Left lobe of liver (tissue), 2 donors: ENCODE measurements at regions not wholly inside any gene's neighbourhood (a gene's known extent, or its start where the extent isn't known, plus 50 kb on each side); places are given as distances from the start of the nearest gene placed in this dataset.
"Not testable (repeated sequence)": the region's sequence is repeated elsewhere in the genome, so short reads cannot be mapped to it uniquely, and the experiment has no call there.

Source experiments
- ATAC-seq: fragments of 200-7000 bp; cut with Tn5 transposase; one replicate; pipeline ENCODE4 v1.9.1; 2020; ENCODE audit warnings: mild to moderate bottlenecking, moderate library complexity
- DNase-seq: peaks from one replicate; pipeline ENCODE4 v3.0.0-alpha.2; 2020; ENCODE audit warnings: low spot score
- donor health status: DM: no; HTN: no; CAD: no; lungs with moderate emphysema.
- donor health status: DM: no; HTN: yes; CAD: no.

GRCh38 chr15:55126111-55126510 lies 70.6 kb downstream of the RSL24D1 start:
- DNase-seq (no peak), ATAC-seq (no peak)

DNA sequence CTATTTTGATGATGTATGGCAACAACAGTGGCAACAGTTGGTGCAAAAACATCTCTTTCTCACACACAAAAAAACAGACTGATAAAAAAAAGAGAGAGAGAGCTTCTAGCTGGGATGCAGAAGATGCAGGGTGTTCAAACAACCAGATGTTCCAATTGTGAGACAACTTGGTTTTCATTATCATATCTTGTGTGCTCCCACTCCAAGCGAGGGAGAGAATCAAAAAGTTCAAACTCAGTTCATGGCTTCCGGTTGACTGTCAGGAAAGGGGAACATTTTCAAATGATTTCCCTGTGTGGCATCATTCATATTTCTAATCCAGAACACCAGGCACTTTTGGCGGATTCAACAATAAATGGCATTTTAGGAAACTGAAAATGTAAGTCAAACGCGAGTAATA lies 72.1 kb downstream of the RSL24D1 start:
- no peak for ATAC-seq
- DNase-seq, result no peak

DNA sequence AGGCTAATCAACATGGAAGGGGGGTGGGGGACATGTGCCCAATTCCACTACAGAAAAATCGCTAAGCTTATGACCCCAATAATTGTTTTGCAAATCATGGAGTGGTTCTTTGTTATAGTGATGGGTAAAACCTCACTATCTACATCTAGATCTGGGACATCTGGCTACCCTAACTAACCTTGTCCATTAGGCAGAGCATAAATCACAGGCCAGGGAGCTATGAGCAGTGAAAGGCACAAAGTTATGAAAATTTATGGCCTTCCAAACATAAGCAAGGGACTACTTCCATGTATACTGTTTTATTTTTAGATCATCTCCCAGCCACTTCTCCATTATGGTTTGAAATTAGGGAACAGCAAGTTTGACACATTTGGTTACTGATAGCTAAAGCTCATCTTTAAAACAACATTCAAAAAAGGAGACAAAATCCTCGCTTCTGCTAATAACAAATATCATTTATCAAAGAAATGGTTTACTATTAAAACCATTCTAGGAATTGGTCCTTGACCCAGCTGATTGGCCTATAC lies 78.3 kb downstream of the RSL24D1 start:
- no peak for ATAC-seq
- DNase-seq, result no peak

DNA sequence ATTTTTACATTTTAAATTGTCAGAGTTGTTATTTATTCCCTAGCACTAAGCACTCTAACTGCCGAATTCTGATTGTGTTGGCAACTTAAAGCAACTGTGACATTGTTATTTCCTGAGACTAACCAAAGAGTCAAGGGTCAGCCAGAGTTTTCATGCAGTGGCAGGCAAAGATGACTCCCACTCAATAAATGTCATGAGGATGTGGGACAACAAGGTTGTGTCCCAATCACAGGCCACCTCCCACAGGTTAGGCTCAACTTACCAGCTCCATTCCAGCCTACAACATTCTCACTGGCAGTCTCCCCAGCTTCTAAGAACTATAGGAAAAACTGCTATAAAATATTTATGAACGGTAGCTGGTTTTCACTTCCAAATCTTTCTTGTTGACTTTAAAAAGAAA lies 80.1 kb downstream of the RSL24D1 start:
- no peak for DNase-seq
- ATAC-seq, result no peak

- DNase-seq (no peak), ATAC-seq (no peak)
Measured at GRCh38 chr15:55113736-55114135, 83.0 kb downstream of the RSL24D1 start.

- no peak for DNase-seq
Measured at GRCh38 chr15:55112706-55113105, 84.0 kb downstream of the RSL24D1 start.

DNA sequence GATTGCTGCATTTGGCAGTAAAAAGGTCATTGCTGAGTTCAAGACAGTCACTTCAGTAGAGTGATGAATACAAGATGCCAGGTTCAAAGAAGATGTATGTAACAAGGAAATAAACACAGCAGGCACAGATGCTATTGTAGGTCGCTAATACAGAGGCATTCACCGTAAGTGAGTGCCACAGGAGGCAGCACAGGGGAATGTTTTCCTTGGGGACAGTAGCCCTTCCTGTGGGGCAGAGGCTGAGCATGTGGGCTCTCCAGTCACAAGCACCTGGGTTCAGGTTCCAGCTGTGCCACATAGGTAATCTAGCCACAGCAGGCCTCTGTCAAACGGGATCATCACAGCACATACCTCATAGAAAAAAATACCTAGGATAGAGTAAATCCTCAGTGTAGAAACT lies 86.3 kb downstream of the RSL24D1 start:
- DNase-seq, result no peak
- no peak for ATAC-seq

More at GRCh38 chr15:55112706-55113105, 84.0 kb downstream of the RSL24D1 start:
- no peak for ATAC-seq

GRCh38 chr15:55108858-55109518 lies 87.8 kb downstream of the RSL24D1 start:
- DNase-seq (peak; percentile 50), ATAC-seq (peak; percentile 83)

- DNase-seq, result no peak
- no peak for ATAC-seq
Measured at GRCh38 chr15:55108448-55108847, 88.3 kb downstream of the RSL24D1 start.

DNA sequence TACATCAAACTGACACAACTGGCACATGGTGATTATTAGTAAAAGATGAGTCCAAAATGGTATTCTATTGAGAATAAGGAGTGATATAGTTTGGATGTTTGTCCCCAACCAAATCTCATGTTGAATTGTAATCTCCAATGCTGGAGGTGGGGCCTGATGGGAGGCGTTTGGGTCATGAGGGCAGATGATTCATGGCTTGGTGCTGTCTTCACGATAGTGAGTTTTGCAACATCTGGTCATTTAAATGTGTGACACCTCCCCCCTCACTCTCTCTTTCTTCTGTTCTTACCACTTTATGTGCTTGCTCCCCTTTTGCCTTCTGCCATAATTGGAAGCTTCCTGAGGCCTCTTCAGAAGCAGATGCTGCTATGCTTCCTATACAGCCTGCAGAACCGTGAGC lies 90.6 kb downstream of the RSL24D1 start:
- no peak for ATAC-seq
- no peak for DNase-seq

DNA sequence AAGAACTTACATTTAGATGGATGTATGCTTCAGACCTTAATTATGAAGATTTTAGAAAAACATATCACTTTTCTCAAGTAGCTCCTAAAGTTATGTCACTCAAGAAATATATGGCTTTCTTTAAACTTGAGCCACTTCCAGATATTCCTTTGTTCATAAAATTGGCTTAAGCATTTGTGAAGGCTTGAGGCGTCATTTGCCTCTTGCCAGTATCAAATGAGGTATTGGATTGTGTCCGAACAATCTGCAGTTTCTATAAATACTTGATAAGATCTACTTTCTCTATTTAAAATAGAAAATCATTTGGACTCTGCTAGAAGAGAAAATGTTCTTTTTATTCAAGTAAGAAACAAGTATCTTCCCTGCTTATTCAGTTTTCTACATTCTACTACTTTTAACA lies 102.6 kb downstream of the RSL24D1 start:
- ATAC-seq (no peak), DNase-seq (no peak)

- ATAC-seq, result no peak
Measured at GRCh38 chr15:55088207-55088606, 108.5 kb downstream of the RSL24D1 start.

DNA sequence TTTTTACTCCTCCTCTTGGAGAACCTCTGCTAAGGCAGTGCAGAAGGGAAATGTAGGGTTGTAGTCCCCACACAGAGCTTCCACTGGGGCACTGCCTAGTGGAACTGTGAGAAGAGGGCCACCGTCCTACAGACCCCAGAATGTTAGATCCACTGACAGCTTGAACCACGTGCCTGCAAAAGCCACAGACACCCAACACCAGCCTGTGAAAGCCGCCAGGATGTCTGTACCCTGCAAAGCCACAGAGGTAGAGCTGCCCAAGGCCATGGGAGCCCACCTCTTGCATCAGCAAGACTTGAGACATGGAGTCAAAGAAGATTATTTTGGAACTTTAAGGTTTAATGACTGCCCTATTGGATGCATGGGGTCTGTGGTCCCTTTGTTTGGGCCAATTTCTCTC lies 112.1 kb downstream of the RSL24D1 start:
- ATAC-seq (no peak), DNase-seq (no peak)

More at GRCh38 chr15:55088207-55088606, 108.5 kb downstream of the RSL24D1 start:
- no peak for DNase-seq

DNA sequence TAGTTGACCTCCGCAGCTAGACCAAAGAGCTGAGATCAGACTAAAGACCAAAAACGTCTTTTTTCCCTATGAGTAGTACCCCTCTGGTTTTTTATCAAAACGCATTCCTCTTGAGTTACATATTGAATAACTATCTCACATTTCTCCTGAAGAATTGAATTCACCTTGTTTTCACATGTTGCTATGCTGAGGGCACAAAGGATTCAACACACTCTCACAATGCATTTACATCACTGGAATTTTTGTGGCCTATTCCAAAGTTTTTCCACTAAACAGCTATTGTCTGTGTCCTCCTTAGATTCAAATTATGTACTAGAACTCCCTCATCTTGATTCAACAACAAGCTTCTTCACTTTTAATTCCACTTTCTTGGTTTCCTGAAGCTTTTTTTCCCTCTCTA lies 112.5 kb downstream of the RSL24D1 start:
- ATAC-seq (no peak), DNase-seq (no peak)

DNA sequence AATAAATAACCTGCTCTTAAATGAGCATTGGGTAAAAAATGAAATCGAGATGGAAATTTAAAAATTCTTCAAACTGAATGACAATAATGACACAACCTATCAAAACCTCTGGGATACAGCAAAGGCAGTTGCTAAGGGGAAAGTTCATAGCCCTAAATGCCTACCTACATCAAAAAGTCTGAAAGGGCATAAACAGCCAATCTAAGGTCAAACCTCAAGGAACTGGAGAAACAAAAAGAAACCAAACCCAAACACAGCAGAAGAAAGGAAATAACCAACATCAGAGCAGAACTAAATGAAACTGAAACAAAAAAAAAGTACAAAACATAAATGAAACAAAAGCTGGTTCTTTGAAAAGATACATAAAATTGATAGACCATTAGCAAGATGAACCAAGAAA lies 119.7 kb downstream of the RSL24D1 start:
- ATAC-seq, DNase-seq: not testable (repeated sequence)

DNA sequence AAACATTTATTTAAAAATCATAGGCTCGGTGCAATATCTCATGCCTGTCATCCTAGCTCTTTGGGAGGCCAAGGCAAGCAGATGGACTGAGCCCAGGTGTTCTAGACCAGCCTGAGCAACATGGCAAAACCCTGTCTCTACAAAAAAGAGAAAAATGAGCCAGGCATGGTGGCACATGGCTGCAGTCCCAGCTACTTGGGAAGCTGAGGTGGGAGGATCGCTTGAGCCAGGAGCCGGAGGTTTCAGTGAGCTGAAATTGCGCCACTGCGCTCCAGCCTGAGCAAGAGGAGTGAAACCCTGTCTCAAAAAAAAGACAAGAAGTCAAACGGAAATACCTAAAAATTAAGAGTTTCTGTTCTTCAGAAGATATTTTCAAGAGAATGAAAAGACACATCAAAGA lies 122.3 kb downstream of the RSL24D1 start:
- ATAC-seq (no peak), DNase-seq (no peak)

DNA sequence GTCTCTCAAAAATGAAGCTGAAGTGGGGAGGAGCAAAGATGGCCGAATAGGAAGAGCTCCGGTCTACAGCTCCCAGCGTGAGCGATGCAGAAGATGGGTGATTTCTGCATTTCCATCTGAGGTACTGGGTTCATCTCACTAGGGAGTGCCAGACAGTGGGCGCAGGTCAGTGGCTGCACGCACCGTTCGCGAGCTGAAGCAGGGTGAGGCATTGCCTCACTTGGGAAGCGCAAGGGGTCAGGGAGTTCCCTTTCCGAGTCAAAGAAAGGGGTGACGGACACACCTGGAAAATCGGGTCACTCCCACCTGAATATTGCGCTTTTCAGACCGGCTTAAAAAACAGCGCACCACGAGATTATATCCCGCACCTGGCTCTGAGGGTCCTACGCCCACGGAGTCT lies 132.8 kb downstream of the RSL24D1 start:
- DNase-seq, ATAC-seq: not testable (repeated sequence)

GRCh38 chr15:55060836-55061235 lies 135.9 kb downstream of the RSL24D1 start:
- ATAC-seq (no peak), DNase-seq (no peak)

DNA sequence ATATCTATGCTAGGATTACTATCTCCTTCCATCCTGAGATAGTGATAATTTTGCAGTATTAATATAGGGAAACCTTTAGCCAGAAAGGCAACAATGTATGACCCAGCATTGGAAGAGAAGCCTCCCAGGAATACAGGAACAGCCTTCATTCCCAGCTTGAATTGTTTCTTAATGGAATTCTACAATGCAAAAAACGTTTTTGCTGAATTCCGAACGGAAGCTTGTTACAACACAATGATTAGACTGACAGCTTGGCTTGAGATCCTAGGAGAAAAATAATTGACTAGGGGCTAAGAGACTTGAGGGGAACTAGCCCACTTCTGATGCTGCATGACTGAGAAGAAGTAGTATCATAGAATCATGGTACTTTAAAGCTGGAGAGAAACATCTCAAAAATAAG lies 140.2 kb downstream of the RSL24D1 start:
- DNase-seq (no peak), ATAC-seq (no peak)

- no peak for ATAC-seq
- no peak for DNase-seq
Measured at GRCh38 chr15:55044162-55044561, 152.6 kb downstream of the RSL24D1 start.

GRCh38 chr15:55037071-55037470 lies 159.7 kb downstream of the RSL24D1 start:
- no peak for DNase-seq
- ATAC-seq, result no peak

DNA sequence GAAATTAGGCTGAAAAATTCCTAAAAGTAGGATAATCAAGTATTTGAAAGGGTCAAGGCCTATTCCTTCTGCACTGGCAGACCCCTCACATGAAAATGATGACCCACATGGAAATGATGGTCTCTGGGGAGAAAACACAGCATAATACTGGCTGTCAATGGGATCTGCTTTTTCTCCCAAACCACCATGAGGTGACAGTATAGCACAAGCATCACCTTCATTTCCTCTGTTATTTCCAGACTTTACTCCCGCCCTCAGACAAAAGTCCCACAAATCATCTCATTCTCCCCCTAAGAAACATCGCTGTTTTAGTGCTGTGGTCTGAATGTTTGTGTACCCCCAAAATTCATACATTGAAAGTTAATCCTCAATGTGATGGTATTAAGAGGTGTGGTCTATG lies 161.0 kb downstream of the RSL24D1 start:
- DNase-seq (no peak), ATAC-seq (no peak)

DNA sequence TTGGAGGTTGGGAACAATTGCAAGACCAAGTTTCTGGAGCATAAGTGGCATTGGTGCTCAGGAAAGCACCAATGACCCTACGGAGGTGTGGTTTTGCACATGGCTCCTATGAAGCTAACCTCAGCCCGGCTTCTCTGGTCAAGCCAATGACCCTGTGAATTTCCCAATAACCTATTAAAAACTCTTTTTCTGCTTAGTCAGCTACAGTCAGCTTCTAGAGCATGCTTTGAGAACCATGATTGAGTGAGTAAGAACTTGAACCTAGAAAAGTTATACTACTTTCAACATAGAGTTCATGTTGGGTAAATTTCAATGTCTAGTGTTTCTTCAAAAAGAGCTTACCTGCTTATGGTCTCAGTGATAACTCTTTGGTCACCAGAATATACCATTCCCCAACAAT lies 163.2 kb downstream of the RSL24D1 start:
- DNase-seq (no peak), ATAC-seq (no peak)
